Choroid plexus epithelial cell (primary cell): ENCODE measurements at regions not wholly inside any gene's neighbourhood (a gene's known extent, or its start where the extent isn't known, plus 50 kb on each side); places are given as distances from the start of the nearest gene placed in this dataset.

Experiments used
- DNase-seq: peaks from one replicate; pipeline ENCODE4 v3.0.0-alpha.2; 2010; ENCODE audit warnings: low read depth
- H3K4me3 ChIP-seq: 2 replicates; pipeline ENCODE4 v1.5.1; 2011; ENCODE audit warnings: low read depth, mild to moderate bottlenecking, control low read depth, low read length, moderate library complexity
- TF ChIP-seq, protein P1 (sequence below): conservative IDR thresholded peaks from 2 replicates; pipeline ENCODE4 v1.5.1; 2011; ENCODE audit warnings: low read depth, mild to moderate bottlenecking, control low read depth, inconsistent platforms, low read length, moderate library complexity

DNA sequence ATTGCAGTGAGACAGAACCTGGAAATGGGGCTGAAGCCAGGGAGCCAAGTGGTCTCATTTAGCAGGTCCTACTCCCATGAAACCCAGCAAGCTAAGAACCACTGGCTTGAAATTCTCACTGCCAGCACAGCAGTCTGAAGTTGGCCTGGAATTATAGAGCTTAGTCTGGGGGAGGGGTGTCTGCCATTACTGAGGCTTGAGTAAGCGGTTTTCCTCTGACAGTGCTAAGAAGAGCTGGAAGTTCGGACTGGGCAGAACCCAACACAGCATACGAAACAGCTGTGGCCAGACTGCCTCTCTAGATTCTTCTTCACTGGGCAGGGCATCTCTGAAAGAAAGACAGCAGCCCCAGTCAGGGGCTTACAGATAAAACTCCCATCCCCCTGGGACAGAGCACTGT, 305.7 kb upstream of the SETBP1 start:
- no peak overlapping the region for H3K4me3 ChIP-seq
- TF ChIP-seq, protein P1, sequence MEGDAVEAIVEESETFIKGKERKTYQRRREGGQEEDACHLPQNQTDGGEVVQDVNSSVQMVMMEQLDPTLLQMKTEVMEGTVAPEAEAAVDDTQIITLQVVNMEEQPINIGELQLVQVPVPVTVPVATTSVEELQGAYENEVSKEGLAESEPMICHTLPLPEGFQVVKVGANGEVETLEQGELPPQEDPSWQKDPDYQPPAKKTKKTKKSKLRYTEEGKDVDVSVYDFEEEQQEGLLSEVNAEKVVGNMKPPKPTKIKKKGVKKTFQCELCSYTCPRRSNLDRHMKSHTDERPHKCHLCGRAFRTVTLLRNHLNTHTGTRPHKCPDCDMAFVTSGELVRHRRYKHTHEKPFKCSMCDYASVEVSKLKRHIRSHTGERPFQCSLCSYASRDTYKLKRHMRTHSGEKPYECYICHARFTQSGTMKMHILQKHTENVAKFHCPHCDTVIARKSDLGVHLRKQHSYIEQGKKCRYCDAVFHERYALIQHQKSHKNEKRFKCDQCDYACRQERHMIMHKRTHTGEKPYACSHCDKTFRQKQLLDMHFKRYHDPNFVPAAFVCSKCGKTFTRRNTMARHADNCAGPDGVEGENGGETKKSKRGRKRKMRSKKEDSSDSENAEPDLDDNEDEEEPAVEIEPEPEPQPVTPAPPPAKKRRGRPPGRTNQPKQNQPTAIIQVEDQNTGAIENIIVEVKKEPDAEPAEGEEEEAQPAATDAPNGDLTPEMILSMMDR, result no peak
- no peak for DNase-seq

DNA sequence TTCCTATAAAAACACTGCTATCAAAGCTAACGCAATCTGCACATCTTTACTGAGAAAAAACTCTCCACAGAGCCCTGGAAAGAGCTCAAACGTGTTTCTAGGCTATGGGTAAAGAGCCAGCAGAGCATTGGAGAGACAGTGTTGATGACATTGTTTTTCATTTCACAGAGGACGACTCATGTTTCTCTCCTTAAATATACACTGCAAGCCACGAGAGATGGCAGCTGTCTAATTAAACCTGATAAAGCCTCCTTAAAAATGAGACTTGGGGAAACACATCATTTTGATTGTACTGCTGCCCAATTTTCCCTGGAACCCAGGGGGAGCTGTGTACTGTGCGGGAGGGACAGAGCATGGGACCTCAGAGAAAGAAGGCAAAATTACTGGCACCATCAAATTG, 294.3 kb upstream of the SETBP1 start:
- DNase-seq, result no peak
- H3K4me3 ChIP-seq, result no peak overlapping the region
- TF ChIP-seq, protein P1, result no peak

DNA sequence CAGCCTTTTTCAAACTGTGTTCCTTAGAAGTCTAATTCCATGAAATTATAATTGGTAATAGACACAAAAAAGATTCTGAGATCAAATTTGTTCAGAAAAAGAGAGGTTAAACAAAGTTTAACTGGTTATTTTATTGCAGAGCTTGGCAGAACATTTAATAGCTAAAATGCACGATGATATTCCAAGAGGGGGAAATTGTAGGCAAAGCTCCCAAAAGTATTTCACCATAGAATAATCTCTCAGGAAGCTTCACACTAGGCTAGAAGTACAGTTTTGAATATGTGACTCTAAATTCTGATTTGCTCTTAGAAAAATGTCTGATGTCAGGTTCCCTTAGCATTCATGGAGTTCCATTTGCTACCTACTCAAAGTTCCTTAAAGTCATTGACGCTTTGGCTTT, 292.4 kb upstream of the SETBP1 start:
- H3K4me3 ChIP-seq, result no peak overlapping the region
- TF ChIP-seq, protein P1, result no peak
- DNase-seq, result no peak

DNA sequence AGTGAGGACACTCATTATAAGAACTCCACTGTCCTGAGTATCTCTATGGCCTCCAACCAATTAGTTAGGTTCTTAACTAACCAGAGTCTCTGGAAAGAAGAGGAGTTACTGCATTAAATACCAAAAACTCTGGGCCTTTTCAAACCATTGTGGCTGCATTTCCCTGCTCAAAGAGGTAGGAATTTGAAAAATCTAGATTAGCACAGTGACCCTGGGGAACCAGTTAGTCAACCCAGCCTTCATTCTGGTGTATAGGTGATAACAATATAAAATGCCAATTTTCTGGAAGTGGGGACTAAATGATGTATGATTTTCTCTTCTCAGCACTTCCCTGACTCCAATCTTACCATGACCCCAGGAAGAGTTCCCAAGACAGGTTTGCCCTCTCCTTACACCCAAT, 287.8 kb upstream of the SETBP1 start:
- DNase-seq, result no peak
- TF ChIP-seq, protein P1, result no peak
- H3K4me3 ChIP-seq, result no peak overlapping the region

DNA sequence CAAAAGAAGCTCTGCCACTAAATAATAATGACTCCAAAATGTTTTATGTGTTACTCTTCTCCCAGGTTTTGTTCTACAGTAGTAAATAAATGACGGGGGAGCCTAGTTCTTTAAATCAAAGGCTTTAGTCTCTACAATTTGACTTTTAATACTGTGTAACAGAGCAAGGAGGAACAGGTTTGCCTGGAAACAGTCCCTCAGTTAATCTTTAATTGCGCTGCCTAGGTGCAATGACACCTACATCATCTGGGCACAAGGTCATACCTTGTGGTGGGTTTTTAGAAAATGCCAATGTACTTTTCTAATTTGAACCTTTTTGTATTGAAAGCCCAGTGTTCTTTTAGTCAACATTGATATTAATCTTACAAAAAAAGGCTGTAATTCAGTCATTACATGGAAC, 287.3 kb upstream of the SETBP1 start:
- H3K4me3 ChIP-seq, result no peak overlapping the region
- no peak for DNase-seq
- TF ChIP-seq, protein P1, result no peak

DNA sequence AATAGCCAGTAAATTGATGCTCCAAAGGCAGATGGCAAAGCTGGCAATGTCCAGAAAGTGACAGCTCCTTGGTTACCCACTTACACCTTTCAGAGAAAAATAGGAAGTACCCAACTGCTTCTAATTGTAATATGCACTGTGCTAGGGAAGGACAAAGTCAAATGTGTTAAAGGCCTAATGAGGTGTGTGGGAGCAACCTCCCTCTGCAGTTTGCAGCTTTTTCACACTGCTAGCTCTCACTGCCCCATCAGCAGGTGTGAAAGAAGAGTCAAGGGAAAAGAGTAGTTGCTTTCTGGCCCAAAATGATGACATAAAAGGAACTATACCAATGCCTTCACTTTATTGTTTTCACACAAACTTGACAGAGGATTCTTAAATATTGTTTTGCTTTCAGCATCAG, 284.1 kb upstream of the SETBP1 start:
- H3K4me3 ChIP-seq, result no peak overlapping the region
- TF ChIP-seq, protein P1, result no peak
- DNase-seq, result no peak

DNA sequence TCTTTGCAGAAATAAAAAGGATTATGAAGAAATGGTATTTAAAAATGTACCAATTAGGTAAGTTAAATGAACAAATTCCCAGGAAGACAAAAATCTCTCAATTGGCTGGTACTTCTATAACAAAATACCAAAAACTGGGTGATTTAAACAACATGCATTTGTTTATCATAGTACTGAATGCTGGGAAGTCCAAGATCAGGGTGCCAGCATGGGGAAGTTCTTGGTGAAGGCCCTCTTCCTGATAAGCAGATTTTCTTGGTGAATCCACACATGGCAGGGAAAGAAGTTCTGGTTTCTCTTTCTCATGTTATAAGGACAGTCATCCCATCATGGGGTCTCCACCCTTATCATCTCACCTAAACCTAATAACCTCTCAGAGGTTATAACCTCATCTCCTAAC, 271.6 kb upstream of the SETBP1 start:
- no peak overlapping the region for H3K4me3 ChIP-seq
- no peak for DNase-seq
- TF ChIP-seq, protein P1, result no peak
